Activated gamma-delta T cell treated with Interleukin-2 at 50 U/mL for 16 hours (primary cell): ENCODE measurements at regions not wholly inside any gene's neighbourhood (a gene's known extent, or its start where the extent isn't known, plus 50 kb on each side); places are given as distances from the start of the nearest gene placed in this dataset.

Source experiments
- DNase-seq: peaks from one replicate; pipeline ENCODE4 v3.0.0-alpha.2; 2020

DNA sequence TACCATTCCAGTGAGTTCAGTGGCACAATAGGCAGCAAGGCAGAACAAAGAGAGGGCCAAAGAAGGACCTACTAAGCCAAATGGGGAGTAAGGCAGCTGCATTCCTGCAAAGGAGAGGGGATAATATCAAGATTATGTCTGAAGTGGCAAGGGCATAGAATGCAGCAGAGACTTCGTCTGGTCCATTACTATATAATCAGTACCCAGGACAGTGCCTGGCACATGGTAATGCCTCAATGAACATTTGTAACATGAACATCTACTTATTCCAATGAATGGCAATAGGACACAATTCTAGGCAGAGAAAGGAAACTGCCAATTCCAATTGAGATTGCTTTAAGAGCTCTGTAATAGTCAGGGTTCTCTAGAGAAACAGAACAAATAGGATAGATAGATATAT is 82.1 kb upstream of the STAC start:
- DNase-seq = no peak

DNA sequence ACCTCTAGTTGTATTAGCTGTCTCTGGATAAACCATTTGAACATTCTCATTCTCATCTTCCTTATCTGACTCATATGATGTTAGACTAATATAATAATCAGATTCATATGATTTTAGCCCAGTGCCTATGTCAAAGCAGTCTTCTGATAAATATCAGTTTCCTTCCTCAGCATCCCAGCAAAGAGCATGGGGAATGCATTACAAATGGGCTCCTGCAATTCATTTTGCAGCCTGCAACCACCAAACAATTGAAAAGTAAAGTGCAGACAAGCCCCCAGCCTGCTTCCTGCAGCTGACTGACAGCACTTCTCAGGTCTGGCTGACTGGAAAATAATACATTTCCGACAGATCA is 78.2 kb upstream of the STAC start:
- DNase-seq = no peak

DNA sequence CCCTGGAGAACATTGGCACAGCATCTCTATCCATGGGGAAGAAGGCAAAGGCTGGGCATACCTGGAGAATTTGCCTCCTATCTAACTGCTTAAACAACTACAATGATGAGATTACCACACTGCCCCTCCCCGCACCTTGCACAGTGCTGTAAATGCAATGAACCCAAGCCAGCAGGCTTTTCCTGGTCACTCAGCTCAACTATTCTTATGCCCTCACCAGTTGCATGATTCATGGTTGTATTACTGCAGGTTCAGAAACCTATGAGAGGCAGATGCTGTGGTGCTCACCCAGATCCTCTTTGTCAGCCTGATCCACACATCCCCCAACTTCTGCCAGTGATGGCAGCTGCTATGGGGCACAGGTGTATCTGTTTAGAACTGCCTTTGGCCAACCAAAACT is 77.7 kb upstream of the STAC start:
- DNase-seq = no peak

- no peak for DNase-seq
Measured at GRCh38 chr3:36303286-36303685, 77.0 kb upstream of the STAC start.

DNA sequence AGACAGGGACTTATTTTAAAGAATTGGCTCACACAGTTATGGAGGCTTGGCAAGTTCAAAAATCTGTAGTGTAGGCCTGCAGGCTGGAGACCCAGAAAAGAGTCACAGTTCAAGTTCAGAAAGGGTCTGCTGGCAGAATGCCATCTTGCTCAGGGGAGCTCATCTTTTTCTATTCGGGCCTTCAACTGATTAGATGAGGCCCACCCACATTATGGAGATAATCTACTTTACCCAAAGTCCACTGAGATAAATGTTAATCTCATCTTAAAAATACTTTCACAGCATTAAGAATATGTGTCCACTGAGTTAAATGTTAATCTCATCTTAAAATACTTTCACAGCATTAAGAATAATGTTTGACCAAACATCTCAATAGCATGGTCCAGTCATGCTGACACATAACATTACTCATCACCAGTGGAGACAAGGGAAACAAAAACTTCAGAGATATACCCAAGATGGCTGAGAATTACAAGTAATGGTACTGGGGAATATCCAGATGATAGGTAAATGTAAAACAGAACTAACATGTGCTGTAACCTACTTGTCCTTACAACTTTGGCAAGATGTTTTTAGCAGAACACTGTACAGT is 74.3 kb upstream of the STAC start:
- no peak for DNase-seq

DNA sequence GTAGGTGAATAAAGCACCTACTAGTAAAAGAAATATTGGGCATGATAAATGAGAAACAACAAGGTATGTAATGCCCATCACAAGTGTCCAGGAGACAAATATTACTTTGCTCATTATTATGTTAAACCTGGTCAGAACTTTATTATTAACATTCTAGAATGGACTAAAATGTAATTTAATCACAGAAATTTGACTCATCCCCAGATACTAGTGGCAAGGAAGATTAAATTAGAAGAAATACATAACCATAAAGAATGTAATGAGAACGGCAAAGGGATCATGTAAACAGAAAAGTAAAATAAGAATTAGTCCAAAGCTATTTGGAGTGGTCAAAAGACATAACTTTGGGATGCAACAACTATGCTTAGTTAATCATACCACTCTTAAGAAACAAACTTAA is 71.2 kb upstream of the STAC start:
- DNase-seq = no peak

- no peak for DNase-seq
Measured at GRCh38 chr3:36312351-36312750, 68.0 kb upstream of the STAC start.

GRCh38 chr3:36317915-36318314 is 62.4 kb upstream of the STAC start:
- no peak for DNase-seq

- DNase-seq = no peak
Measured at GRCh38 chr3:36318621-36319200, 61.6 kb upstream of the STAC start.

- DNase-seq = no peak
Measured at GRCh38 chr3:36319680-36320079, 60.6 kb upstream of the STAC start.
